ENCODE measurements at regions not wholly inside any gene's neighbourhood (a gene's known extent, or its start where the extent isn't known, plus 50 kb on each side); places are given as distances from the start of the nearest gene placed in this dataset.
A peak's percentile ranks its signal among the peaks of the same experiment; 100 is the strongest.

DNA sequence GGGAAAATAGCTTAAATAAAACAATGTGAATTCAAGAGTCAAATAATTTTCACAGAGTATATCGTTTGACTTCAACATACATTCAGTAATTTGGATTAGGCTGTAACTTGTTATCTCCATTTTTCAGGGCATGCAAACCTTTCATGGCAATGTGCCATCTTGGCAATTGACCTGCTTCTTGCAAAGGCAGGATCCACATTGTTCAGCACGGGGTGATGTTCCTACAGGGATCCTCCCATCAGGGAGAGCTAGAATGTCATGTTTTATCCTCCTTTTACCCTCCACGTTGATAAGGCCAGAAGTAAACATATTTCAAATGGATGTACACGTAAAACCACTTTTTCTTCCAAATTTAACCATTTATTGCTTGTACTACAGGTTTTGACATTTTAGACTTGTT, 314.4 kb downstream of the GALC start:
- no peak overlapping the region for H3K9ac ChIP-seq (ENCODE audit: low read length)
- DNase-seq (ENCODE audit: low read depth) (no peak), FAIRE-seq (no peak)
- no peaks in the 10 kb centered on the region for H3K36me3 ChIP-seq (ENCODE audit: insufficient read depth, low read length)
- Mint-ChIP-seq H3K27me3 (ENCODE audit: low read depth, unreplicated experiment) (no peaks in the 10 kb centered on the region), H3K4me1 (ENCODE audit: low read depth, unreplicated experiment) (no peaks in the 10 kb centered on the region), H3K36me3 (ENCODE audit: low read depth, unreplicated experiment) (no peaks in the 10 kb centered on the region), H3K9me3 (ENCODE audit: unreplicated experiment) (peaks cover 7% of the 10 kb centered on the region), H3K4me3 (ENCODE audit: unreplicated experiment) (no peak overlapping the region), H3K27ac (ENCODE audit: unreplicated experiment) (no peak overlapping the region)
- H3K4me2 ChIP-seq (ENCODE audit: low read length): no peak overlapping the region
- no peaks in the 10 kb centered on the region for H3K4me1 ChIP-seq (ENCODE audit: insufficient read depth, low read length)
- no peak overlapping the region for H2AFZ ChIP-seq (ENCODE audit: low read depth, low read length)
- H3K4me3 ChIP-seq (ENCODE audit: insufficient read depth, low read depth, low read length): no peak overlapping the region
- no peaks in the 10 kb centered on the region for H3K27me3 ChIP-seq (ENCODE audit: insufficient read depth, low read length)
- no peak for TF ChIP-seq EZH2 (IDR thresholded peaks at IDR 0.05; ENCODE audit: insufficient read depth, low read length)
- TF ChIP-seq, protein P1, sequence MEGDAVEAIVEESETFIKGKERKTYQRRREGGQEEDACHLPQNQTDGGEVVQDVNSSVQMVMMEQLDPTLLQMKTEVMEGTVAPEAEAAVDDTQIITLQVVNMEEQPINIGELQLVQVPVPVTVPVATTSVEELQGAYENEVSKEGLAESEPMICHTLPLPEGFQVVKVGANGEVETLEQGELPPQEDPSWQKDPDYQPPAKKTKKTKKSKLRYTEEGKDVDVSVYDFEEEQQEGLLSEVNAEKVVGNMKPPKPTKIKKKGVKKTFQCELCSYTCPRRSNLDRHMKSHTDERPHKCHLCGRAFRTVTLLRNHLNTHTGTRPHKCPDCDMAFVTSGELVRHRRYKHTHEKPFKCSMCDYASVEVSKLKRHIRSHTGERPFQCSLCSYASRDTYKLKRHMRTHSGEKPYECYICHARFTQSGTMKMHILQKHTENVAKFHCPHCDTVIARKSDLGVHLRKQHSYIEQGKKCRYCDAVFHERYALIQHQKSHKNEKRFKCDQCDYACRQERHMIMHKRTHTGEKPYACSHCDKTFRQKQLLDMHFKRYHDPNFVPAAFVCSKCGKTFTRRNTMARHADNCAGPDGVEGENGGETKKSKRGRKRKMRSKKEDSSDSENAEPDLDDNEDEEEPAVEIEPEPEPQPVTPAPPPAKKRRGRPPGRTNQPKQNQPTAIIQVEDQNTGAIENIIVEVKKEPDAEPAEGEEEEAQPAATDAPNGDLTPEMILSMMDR (IDR thresholded peaks at IDR 0.05; ENCODE audit: insufficient read depth, low read depth, low read length): no peak
- no peaks in the 10 kb centered on the region for H3K79me2 ChIP-seq (ENCODE audit: insufficient read depth, low read length)
- no peaks in the 10 kb centered on the region for H4K20me1 ChIP-seq (ENCODE audit: insufficient read depth, low read length)
- no peak overlapping the region for H3K27ac ChIP-seq (ENCODE audit: low read depth, low read length)
- H3K9me3 ChIP-seq (ENCODE audit: insufficient read depth, low read depth, low read length): no peaks in the 10 kb centered on the region

DNA sequence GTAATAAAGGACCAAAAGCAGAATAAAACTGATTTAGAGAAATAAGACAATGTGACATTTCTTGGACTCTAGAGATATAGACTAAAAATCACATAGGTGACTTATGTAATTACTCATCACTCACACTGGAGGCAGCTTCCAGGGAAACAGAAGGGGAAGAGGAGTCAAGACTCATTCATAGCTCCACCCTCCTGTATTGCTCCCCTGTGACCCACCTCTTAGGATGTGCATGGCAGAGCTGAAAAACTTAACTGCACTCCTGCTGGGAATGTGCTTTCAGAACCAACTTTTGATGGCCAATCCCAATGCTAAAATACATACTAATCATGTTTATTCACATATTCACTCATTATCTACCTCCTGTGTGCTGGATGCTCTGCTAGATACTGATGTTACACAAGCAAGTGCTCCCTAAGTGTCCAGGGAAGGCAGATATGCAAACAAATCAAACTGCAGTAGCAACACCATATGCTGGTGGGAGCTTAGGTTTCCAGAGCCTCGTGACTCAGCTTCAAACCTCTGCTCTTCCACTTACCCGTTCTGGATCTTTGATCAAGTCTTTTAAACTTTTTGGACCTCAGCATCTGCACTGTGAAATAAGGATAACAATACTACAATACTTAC, 316.1 kb downstream of the GALC start:
- no peak for TF ChIP-seq EZH2 (IDR thresholded peaks at IDR 0.05; ENCODE audit: insufficient read depth, low read length)
- TF ChIP-seq, protein P1 (IDR thresholded peaks at IDR 0.05; ENCODE audit: insufficient read depth, low read depth, low read length): no peak
- no peaks in the 10 kb centered on the region for H3K4me1 Mint-ChIP-seq (ENCODE audit: low read depth, unreplicated experiment)
- H2AFZ ChIP-seq (ENCODE audit: low read depth, low read length): no peak overlapping the region
- no peaks in the 10 kb centered on the region for H3K27me3 ChIP-seq (ENCODE audit: insufficient read depth, low read length)
- H3K4me3 Mint-ChIP-seq (ENCODE audit: unreplicated experiment): no peak overlapping the region
- H3K36me3 Mint-ChIP-seq (ENCODE audit: low read depth, unreplicated experiment): no peaks in the 10 kb centered on the region
- no peak overlapping the region for H3K9ac ChIP-seq (ENCODE audit: low read length)
- H3K4me1 ChIP-seq (ENCODE audit: insufficient read depth, low read length): no peaks in the 10 kb centered on the region
- no peaks in the 10 kb centered on the region for H3K9me3 Mint-ChIP-seq (ENCODE audit: unreplicated experiment)
- H3K9me3 ChIP-seq (ENCODE audit: insufficient read depth, low read depth, low read length): no peaks in the 10 kb centered on the region
- no peak overlapping the region for H3K27ac ChIP-seq (ENCODE audit: low read depth, low read length)
- FAIRE-seq: no peak
- no peaks in the 10 kb centered on the region for H4K20me1 ChIP-seq (ENCODE audit: insufficient read depth, low read length)
- DNase-seq (ENCODE audit: low read depth): no peak
- no peaks in the 10 kb centered on the region for H3K36me3 ChIP-seq (ENCODE audit: insufficient read depth, low read length)
- H3K27me3 Mint-ChIP-seq (ENCODE audit: low read depth, unreplicated experiment): no peaks in the 10 kb centered on the region
- no peak overlapping the region for H3K4me3 ChIP-seq (ENCODE audit: insufficient read depth, low read depth, low read length)
- H3K79me2 ChIP-seq (ENCODE audit: insufficient read depth, low read length): no peaks in the 10 kb centered on the region
- no peak overlapping the region for H3K27ac Mint-ChIP-seq (ENCODE audit: unreplicated experiment)
- H3K4me2 ChIP-seq (ENCODE audit: low read length): no peak overlapping the region

DNA sequence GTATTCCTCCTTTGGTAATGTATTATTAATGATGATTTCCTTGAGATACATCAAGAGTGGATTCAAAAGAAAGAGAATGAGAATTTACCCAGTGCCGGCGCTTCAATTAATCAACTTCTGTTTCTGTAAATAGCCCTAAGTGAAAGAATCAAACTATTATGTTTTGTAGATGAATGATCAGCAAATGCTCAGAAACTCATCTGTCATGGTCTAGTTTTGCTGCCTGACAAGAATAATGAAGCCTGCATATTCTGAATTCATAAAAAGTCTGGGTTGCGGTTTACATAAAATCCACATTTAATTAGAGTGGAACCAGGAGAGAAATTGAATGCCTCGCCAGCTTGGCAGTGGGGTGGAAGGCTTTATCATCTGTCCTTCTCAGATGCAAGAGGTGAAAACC, 325.3 kb downstream of the GALC start:
- no peaks in the 10 kb centered on the region for H3K36me3 Mint-ChIP-seq (ENCODE audit: low read depth, unreplicated experiment)
- H3K4me1 Mint-ChIP-seq (ENCODE audit: low read depth, unreplicated experiment): no peaks in the 10 kb centered on the region
- no peaks in the 10 kb centered on the region for H3K27me3 Mint-ChIP-seq (ENCODE audit: low read depth, unreplicated experiment)
- DNase-seq (ENCODE audit: low read depth): peak; percentile 61
- H3K27ac Mint-ChIP-seq (ENCODE audit: unreplicated experiment): no peak overlapping the region
- Histone ChIP-seq H3K27ac (ENCODE audit: low read depth, low read length) (no peak overlapping the region), H3K4me3 (ENCODE audit: insufficient read depth, low read depth, low read length) (no peak overlapping the region), H3K4me2 (ENCODE audit: low read length) (no peak overlapping the region), H3K9me3 (ENCODE audit: insufficient read depth, low read depth, low read length) (no peaks in the 10 kb centered on the region), H2AFZ (ENCODE audit: low read depth, low read length) (no peak overlapping the region), H3K4me1 (ENCODE audit: insufficient read depth, low read length) (no peaks in the 10 kb centered on the region), H3K36me3 (ENCODE audit: insufficient read depth, low read length) (no peaks in the 10 kb centered on the region), H4K20me1 (ENCODE audit: insufficient read depth, low read length) (no peaks in the 10 kb centered on the region), H3K79me2 (ENCODE audit: insufficient read depth, low read length) (no peaks in the 10 kb centered on the region), H3K9ac (ENCODE audit: low read length) (no peak overlapping the region), H3K27me3 (ENCODE audit: insufficient read depth, low read length) (no peaks in the 10 kb centered on the region)
- no peak for FAIRE-seq
- no peaks in the 10 kb centered on the region for H3K9me3 Mint-ChIP-seq (ENCODE audit: unreplicated experiment)
- no peak for TF ChIP-seq EZH2 (IDR thresholded peaks at IDR 0.05; ENCODE audit: insufficient read depth, low read length)
- H3K4me3 Mint-ChIP-seq (ENCODE audit: unreplicated experiment): no peak overlapping the region
